IPS-18a (cell line): ENCODE measurements at regions not wholly inside any gene's neighbourhood (a gene's known extent, or its start where the extent isn't known, plus 50 kb on each side); places are given as distances from the start of the nearest gene placed in this dataset.

ENCODE experiments used
- H3K27ac ChIP-seq: one replicate; pipeline ENCODE4 v1.5.1; 2013; ENCODE audit warnings: low read length
- H3K27me3 ChIP-seq: one replicate; pipeline ENCODE4 v1.6.1; 2013; ENCODE audit warnings: mild to moderate bottlenecking, low read length; ENCODE audit not compliant: control insufficient read depth, insufficient read depth
- H3K36me3 ChIP-seq: one replicate; pipeline ENCODE4 v1.6.1; 2013; ENCODE audit warnings: low read depth, low read length; ENCODE audit not compliant: control insufficient read depth
- H3K4me1 ChIP-seq: one replicate; pipeline ENCODE4 v1.6.1; 2013; ENCODE audit warnings: low read depth, low read length; ENCODE audit not compliant: control insufficient read depth
- H3K4me3 ChIP-seq: one replicate; pipeline ENCODE4 v1.5.1; 2013; ENCODE audit warnings: low read length
- H3K9ac ChIP-seq: one replicate; pipeline ENCODE4 v1.6.1; 2013; ENCODE audit warnings: mild to moderate bottlenecking, low read length, moderate library complexity
- H3K9me3 ChIP-seq: one replicate; pipeline ENCODE4 v1.6.1; 2013; ENCODE audit warnings: low read depth, low read length; ENCODE audit not compliant: control insufficient read depth

- no peaks in the 10 kb centered on the region for H3K27me3 ChIP-seq
- no peak overlapping the region for H3K9ac ChIP-seq
- H3K27ac ChIP-seq, result no peak overlapping the region
- no peaks in the 10 kb centered on the region for H3K9me3 ChIP-seq
- H3K36me3 ChIP-seq, result no peaks in the 10 kb centered on the region
- H3K4me3 ChIP-seq, result no peak overlapping the region
- H3K4me1 ChIP-seq, result no peaks in the 10 kb centered on the region
Observed at GRCh38 chr6:40973304-40973703, 65.7 kb downstream of the UNC5CL start.

GRCh38 chr6:40972814-40973213, 66.2 kb downstream of the UNC5CL start:
- Histone ChIP-seq H3K27ac (no peak overlapping the region), H3K27me3 (no peaks in the 10 kb centered on the region), H3K4me1 (no peaks in the 10 kb centered on the region), H3K9ac (no peak overlapping the region), H3K4me3 (no peak overlapping the region), H3K36me3 (no peaks in the 10 kb centered on the region), H3K9me3 (no peaks in the 10 kb centered on the region)

GRCh38 chr6:40972190-40972589, 66.8 kb downstream of the UNC5CL start:
- no peaks in the 10 kb centered on the region for H3K4me1 ChIP-seq

GRCh38 chr6:40968620-40969164, 70.3 kb downstream of the UNC5CL start:
- Histone ChIP-seq H3K9ac (no peak overlapping the region), H3K36me3 (no peaks in the 10 kb centered on the region), H3K4me1 (no peaks in the 10 kb centered on the region), H3K9me3 (no peaks in the 10 kb centered on the region), H3K4me3 (no peak overlapping the region), H3K27me3 (no peaks in the 10 kb centered on the region), H3K27ac (no peak overlapping the region)

More at GRCh38 chr6:40972190-40972589, 66.8 kb downstream of the UNC5CL start:
- Histone ChIP-seq H3K27ac (no peak overlapping the region), H3K4me3 (no peak overlapping the region), H3K27me3 (no peaks in the 10 kb centered on the region), H3K9ac (no peak overlapping the region), H3K9me3 (no peaks in the 10 kb centered on the region), H3K36me3 (no peaks in the 10 kb centered on the region)

GRCh38 chr6:40966860-40967259, 72.2 kb downstream of the UNC5CL start:
- Histone ChIP-seq H3K9me3 (no peaks in the 10 kb centered on the region), H3K27ac (no peak overlapping the region), H3K9ac (no peak overlapping the region), H3K4me3 (no peak overlapping the region), H3K27me3 (no peaks in the 10 kb centered on the region), H3K36me3 (no peaks in the 10 kb centered on the region), H3K4me1 (no peaks in the 10 kb centered on the region)

GRCh38 chr6:40965046-40965445, 74.0 kb downstream of the UNC5CL start:
- no peaks in the 10 kb centered on the region for H3K27me3 ChIP-seq
- H3K9me3 ChIP-seq, result no peaks in the 10 kb centered on the region
- no peak overlapping the region for H3K27ac ChIP-seq
- H3K4me3 ChIP-seq, result no peak overlapping the region
- no peaks in the 10 kb centered on the region for H3K4me1 ChIP-seq
- no peaks in the 10 kb centered on the region for H3K36me3 ChIP-seq
- no peak overlapping the region for H3K9ac ChIP-seq

GRCh38 chr6:40963019-40963418, 76.0 kb downstream of the UNC5CL start:
- Histone ChIP-seq H3K36me3 (no peaks in the 10 kb centered on the region), H3K4me1 (no peaks in the 10 kb centered on the region), H3K9ac (no peak overlapping the region), H3K27me3 (no peaks in the 10 kb centered on the region), H3K27ac (no peak overlapping the region), H3K4me3 (no peak overlapping the region), H3K9me3 (no peaks in the 10 kb centered on the region)

- no peaks in the 10 kb centered on the region for H3K4me1 ChIP-seq
- no peak overlapping the region for H3K9ac ChIP-seq
- no peak overlapping the region for H3K4me3 ChIP-seq
- H3K9me3 ChIP-seq, result no peaks in the 10 kb centered on the region
- H3K27ac ChIP-seq, result no peak overlapping the region
- no peaks in the 10 kb centered on the region for H3K36me3 ChIP-seq
- no peaks in the 10 kb centered on the region for H3K27me3 ChIP-seq
Observed at GRCh38 chr6:40962241-40962640, 76.8 kb downstream of the UNC5CL start.

- Histone ChIP-seq H3K36me3 (no peaks in the 10 kb centered on the region), H3K4me3 (no peak overlapping the region), H3K27ac (no peak overlapping the region), H3K9ac (no peak overlapping the region), H3K27me3 (no peaks in the 10 kb centered on the region), H3K9me3 (no peaks in the 10 kb centered on the region), H3K4me1 (no peaks in the 10 kb centered on the region)
Observed at GRCh38 chr6:40961831-40962230, 77.2 kb downstream of the UNC5CL start.

GRCh38 chr6:40960742-40961430, 78.1 kb downstream of the UNC5CL start:
- Histone ChIP-seq H3K27ac (no peak overlapping the region), H3K9me3 (no peaks in the 10 kb centered on the region), H3K4me3 (no peak overlapping the region), H3K36me3 (no peaks in the 10 kb centered on the region), H3K4me1 (no peaks in the 10 kb centered on the region), H3K9ac (no peak overlapping the region), H3K27me3 (no peaks in the 10 kb centered on the region)

- no peak overlapping the region for H3K4me3 ChIP-seq
- no peak overlapping the region for H3K27ac ChIP-seq
- H3K4me1 ChIP-seq, result no peaks in the 10 kb centered on the region
- no peaks in the 10 kb centered on the region for H3K9me3 ChIP-seq
- H3K9ac ChIP-seq, result no peak overlapping the region
- H3K36me3 ChIP-seq, result no peaks in the 10 kb centered on the region
- H3K27me3 ChIP-seq, result no peaks in the 10 kb centered on the region
Observed at GRCh38 chr6:40959781-40960327, 79.2 kb downstream of the UNC5CL start.

- H3K4me1 ChIP-seq, result no peaks in the 10 kb centered on the region
- no peak overlapping the region for H3K27ac ChIP-seq
- no peak overlapping the region for H3K4me3 ChIP-seq
- H3K27me3 ChIP-seq, result no peaks in the 10 kb centered on the region
- H3K36me3 ChIP-seq, result no peaks in the 10 kb centered on the region
- no peaks in the 10 kb centered on the region for H3K9me3 ChIP-seq
- H3K9ac ChIP-seq, result no peak overlapping the region
Observed at GRCh38 chr6:40958738-40959137, 80.3 kb downstream of the UNC5CL start.
